Chondrocyte (in vitro differentiated cells): ENCODE measurements at regions not wholly inside any gene's neighbourhood (a gene's known extent, or its start where the extent isn't known, plus 50 kb on each side); places are given as distances from the start of the nearest gene placed in this dataset.

Experiments
- DNase-seq: peaks from one replicate; pipeline ENCODE4 v3.0.0; 2021; ENCODE audit warnings: mixed read lengths, low spot score
- H3K27ac Mint-ChIP-seq: one replicate; pipeline ENCODE4 v1.8.0; 2021; ENCODE audit warnings: mild to moderate bottlenecking, moderate library complexity, mixed read lengths; ENCODE audit not compliant: unreplicated experiment
- H3K27me3 Mint-ChIP-seq: 2 replicates; pipeline ENCODE4 v1.8.0; 2021; ENCODE audit warnings: low read depth, mixed read lengths
- H3K36me3 Mint-ChIP-seq: 2 replicates; pipeline ENCODE4 v1.8.0; 2021; ENCODE audit warnings: low read depth, mixed read lengths
- H3K4me1 Mint-ChIP-seq: 2 replicates; pipeline ENCODE4 v1.8.0; 2021; ENCODE audit warnings: low read depth, mild to moderate bottlenecking, mixed read lengths
- H3K4me3 Mint-ChIP-seq: one replicate; pipeline ENCODE4 v1.8.0; 2021; ENCODE audit warnings: mild to moderate bottlenecking, moderate library complexity, mixed read lengths; ENCODE audit not compliant: unreplicated experiment
- H3K9me3 Mint-ChIP-seq: 2 replicates; pipeline ENCODE4 v1.8.0; 2021; ENCODE audit warnings: low read depth, mixed read lengths
- CTCF ChIP-seq: fragments of 200-600 bp; sonication (generic); IDR thresholded peaks from 2 replicates; pipeline ENCODE4 v1.5.0; 2021; ENCODE audit warnings: antibody characterized with exemption, mild to moderate bottlenecking, moderate library complexity

- TF ChIP-seq CTCF: no peak
- Mint-ChIP-seq H3K4me3 (no peak overlapping the region), H3K27ac (no peak overlapping the region), H3K9me3 (peaks cover 2% of the 10 kb centered on the region), H3K27me3 (no peaks in the 10 kb centered on the region), H3K4me1 (peaks cover 6% of the 10 kb centered on the region), H3K36me3 (no peaks in the 10 kb centered on the region)
- DNase-seq: no peak
These were observed 1097.2 kb upstream of the GJE1 start for GRCh38 chr6:141035312-141036200.

- DNase-seq: no peak
- Mint-ChIP-seq H3K4me1 (peaks cover 6% of the 10 kb centered on the region), H3K4me3 (no peak overlapping the region), H3K27me3 (no peaks in the 10 kb centered on the region), H3K9me3 (no peaks in the 10 kb centered on the region), H3K36me3 (no peaks in the 10 kb centered on the region), H3K27ac (no peak overlapping the region)
- no peak for TF ChIP-seq CTCF
These were observed 1099.6 kb upstream of the GJE1 start for GRCh38 chr6:141033101-141033500.

GRCh38 chr6:141029908-141030307 is 1102.8 kb upstream of the GJE1 start:
- Mint-ChIP-seq H3K4me1 (peaks cover 6% of the 10 kb centered on the region), H3K27ac (no peak overlapping the region), H3K4me3 (no peak overlapping the region), H3K27me3 (no peaks in the 10 kb centered on the region), H3K9me3 (peaks cover 1% of the 10 kb centered on the region), H3K36me3 (no peaks in the 10 kb centered on the region)
- no peak for DNase-seq
- no peak for TF ChIP-seq CTCF

GRCh38 chr6:141028791-141029280 is 1103.9 kb upstream of the GJE1 start:
- Mint-ChIP-seq H3K36me3 (no peaks in the 10 kb centered on the region), H3K4me1 (peaks cover 6% of the 10 kb centered on the region), H3K27ac (no peak overlapping the region), H3K9me3 (peaks cover 3% of the 10 kb centered on the region), H3K27me3 (no peaks in the 10 kb centered on the region), H3K4me3 (no peak overlapping the region)
- no peak for DNase-seq
- TF ChIP-seq CTCF: no peak

GRCh38 chr6:141026504-141026903 is 1106.2 kb upstream of the GJE1 start:
- Mint-ChIP-seq H3K36me3 (no peaks in the 10 kb centered on the region), H3K9me3 (peaks cover 8% of the 10 kb centered on the region), H3K4me1 (no peaks in the 10 kb centered on the region), H3K27me3 (no peaks in the 10 kb centered on the region), H3K27ac (no peak overlapping the region), H3K4me3 (no peak overlapping the region)
- DNase-seq: no peak
- TF ChIP-seq CTCF: no peak
